NCI-H2196 (cell line): ENCODE measurements at regions not wholly inside any gene's neighbourhood (a gene's known extent, or its start where the extent isn't known, plus 50 kb on each side); places are given as distances from the start of the nearest gene placed in this dataset.

Source experiments
- DNase-seq: peaks from one replicate; lab custom pipeline; 2025; ENCODE audit not compliant: unreplicated experiment; lab: John Stamatoyannopoulos, UW

- no peak for DNase-seq
Measured at GRCh38 chr5:74956278-74956677, 90.1 kb upstream of the FAM169A start.

DNA sequence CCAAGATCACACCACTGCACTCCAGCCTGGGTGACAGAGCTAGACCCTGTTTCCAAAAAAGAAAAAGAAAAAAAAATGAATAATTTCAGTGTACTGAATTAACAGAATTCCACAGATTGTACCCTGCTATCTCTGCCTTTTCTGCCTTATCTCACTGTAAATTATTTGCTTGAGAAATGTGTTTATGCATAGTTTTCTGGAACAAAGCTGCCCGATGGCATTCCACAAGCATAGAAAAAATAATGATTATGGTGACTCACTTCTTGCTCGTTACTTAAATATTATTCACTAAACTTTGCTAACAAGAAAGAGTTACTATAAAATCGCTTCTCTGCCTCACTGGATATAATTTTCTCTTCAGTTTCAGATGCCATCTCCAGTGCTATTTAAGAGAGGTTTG lies 88.7 kb upstream of the FAM169A start:
- DNase-seq = no peak

GRCh38 chr5:74953937-74954720 lies 87.9 kb upstream of the FAM169A start:
- no peak for DNase-seq

DNA sequence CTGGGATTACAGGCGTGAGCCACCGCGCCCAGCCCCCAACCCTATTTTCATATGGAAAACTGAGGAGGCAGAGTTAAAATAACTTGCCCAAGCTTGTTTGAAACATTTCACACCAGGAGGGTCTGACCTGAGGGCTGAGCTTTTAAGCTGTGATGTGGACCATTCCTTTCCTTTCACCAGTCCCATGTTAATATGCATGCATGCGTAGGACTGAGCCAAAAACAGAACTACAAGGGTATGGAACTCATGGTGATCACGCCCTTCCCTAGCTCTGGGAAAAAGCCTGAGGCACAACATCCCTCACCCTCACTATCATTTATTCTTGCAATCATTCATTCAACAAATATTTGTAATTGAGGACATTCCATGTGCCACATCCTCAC lies 87.4 kb upstream of the FAM169A start:
- no peak for DNase-seq

GRCh38 chr5:74952406-74952805 lies 86.2 kb upstream of the FAM169A start:
- DNase-seq = no peak

GRCh38 chr5:74951865-74952264 lies 85.7 kb upstream of the FAM169A start:
- DNase-seq = no peak

- DNase-seq = no peak
Measured at GRCh38 chr5:74950836-74951515, 84.8 kb upstream of the FAM169A start.

- no peak for DNase-seq
Measured at GRCh38 chr5:74949976-74950375, 83.8 kb upstream of the FAM169A start.

DNA sequence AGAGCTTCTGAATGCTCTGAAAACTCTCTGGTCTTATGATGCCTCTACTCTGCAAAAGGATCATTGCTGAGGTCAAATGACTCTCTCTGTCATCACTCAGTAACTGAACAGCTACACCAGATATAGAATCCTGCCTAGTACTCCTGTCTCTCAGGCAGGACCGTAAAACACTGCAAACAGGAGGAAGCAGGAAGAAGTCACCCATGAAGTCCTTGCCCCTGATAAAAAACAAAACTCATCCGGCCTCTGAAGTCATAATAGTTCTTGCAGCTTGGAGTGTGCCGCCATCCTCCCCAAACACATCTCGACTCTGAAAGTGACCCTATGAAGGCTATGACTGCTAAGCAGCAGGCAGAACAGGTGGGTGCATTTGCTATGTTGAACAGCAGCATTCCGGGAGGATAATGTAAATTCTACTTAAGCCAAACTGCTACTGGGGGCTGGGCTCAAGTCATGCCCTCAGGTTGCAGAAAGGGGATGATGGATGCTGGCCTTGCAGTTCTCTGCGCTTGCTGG lies 81.9 kb upstream of the FAM169A start:
- no peak for DNase-seq

GRCh38 chr5:74946471-74946870 lies 80.3 kb upstream of the FAM169A start:
- no peak for DNase-seq

GRCh38 chr5:74945561-74946165 lies 79.5 kb upstream of the FAM169A start:
- DNase-seq = no peak

DNA sequence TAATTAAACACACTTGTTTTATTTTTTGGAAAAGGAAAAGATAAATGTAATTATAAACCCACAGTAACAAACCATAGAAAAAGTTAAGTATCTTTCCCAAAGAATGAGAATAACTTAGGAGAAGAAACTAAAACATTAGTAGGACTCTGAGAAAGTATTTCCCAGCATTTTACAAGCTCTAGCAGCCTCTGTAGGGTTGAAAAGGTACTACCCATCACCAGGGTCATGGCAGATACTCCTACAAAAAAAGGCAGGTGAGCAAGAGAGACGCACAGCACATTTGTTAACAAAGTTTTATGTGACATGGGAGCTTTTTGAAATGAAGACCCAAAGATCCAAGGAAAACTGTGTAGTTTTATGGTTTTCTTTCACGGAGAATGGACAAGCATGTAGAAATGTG lies 77.7 kb upstream of the FAM169A start:
- no peak for DNase-seq

DNA sequence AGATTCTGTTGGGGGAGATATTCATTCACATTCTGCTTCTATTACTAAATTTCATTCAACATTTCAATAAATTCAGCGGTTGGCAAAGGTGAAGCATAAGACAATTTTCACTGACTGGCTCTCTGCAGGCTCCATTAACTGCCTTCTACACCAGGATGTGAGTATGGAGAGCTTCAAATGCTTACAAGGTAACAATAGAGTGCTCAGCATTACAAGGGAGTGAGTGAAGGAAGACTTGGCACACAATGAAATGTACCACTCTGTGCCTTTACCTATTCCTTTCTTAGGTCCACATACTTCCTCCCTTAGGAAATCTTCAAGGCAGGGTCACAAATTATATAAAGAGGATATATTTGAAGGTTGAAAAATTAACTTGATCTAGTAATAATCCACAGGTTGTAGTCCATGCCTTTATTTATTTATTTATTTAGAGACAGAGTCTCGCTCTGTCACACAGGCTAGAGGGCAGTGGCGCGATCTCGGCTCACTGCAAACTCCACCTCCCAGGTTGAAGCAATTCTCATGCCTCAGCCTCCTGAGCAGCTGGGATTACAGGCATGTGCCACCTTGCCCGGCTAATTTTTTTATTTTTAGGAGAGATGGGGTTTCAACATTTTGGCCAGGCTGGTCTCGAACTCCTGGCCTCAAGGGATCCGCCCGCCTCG lies 76.6 kb upstream of the FAM169A start:
- no peak for DNase-seq

DNA sequence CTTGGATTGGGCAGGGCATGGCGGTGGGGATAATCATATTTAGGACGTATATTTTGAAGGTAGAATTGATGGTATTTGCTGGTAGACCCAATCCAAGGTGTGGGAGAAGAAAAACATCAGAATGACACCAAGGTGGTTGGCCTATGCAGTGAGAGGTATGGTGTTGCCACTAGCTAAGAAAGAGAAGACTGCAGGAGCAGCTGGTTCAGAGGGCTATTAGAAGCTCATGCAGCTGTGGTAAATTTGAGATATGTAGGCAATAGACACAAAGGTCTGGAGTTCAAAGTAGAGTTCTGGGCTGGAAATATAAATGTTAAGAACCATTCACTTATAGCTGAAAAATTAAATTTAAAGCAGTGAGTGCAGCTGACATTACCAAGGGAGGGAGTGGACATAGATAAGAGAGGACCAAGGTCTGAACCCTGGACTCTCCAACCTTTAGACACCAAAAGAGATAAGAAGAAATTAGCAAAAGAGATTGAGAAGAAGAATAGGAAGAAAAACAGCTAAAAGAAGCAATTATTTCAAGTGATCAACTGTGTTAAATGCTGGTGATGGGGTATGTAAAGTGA lies 74.7 kb upstream of the FAM169A start:
- no peak for DNase-seq

DNA sequence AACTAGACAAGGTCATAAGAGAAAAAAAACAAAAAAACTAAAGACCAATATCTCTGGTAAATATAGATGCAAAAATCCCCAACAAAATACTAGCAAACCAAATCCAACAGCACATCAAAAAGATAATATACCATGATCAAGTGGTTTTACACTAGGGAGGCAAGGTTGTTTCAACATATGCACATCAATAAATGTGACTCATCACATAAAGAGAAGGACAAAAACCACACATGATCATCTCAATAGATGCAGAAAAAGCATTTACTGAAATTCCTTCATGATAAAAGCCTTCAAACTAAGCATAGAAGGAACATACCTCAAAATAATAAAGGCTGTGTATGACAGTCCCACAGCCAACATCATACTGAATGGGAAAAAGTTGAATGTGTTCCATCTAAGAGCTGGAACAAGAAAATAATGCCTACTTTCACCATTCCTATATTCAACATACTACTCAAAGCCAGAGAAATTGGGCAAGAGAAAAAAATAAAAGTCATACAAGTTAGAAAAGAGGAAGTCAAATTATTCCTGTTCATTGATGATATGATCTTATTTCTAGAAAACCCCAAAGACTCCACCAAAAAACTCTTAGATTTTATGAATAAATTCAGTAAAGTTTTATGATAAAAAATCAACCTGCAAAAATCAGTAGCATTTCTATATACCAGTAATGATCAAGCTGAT lies 72.2 kb upstream of the FAM169A start:
- no peak for DNase-seq

DNA sequence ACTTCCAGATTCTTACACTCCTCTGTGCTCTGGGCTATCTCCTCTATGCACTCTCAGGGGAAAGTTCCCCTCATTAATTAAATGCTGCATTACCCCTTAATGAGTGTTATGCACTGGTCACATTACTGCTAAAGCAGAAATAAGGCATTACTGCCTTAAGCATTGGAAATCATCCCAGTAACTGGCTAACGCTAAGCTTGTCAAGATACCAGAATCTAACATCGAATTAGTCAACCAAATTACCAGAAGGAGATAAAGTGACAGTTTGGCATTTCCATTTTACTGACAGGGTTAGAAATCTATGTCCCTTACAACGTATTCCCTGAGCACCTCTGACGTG lies 69.5 kb upstream of the FAM169A start:
- no peak for DNase-seq

DNA sequence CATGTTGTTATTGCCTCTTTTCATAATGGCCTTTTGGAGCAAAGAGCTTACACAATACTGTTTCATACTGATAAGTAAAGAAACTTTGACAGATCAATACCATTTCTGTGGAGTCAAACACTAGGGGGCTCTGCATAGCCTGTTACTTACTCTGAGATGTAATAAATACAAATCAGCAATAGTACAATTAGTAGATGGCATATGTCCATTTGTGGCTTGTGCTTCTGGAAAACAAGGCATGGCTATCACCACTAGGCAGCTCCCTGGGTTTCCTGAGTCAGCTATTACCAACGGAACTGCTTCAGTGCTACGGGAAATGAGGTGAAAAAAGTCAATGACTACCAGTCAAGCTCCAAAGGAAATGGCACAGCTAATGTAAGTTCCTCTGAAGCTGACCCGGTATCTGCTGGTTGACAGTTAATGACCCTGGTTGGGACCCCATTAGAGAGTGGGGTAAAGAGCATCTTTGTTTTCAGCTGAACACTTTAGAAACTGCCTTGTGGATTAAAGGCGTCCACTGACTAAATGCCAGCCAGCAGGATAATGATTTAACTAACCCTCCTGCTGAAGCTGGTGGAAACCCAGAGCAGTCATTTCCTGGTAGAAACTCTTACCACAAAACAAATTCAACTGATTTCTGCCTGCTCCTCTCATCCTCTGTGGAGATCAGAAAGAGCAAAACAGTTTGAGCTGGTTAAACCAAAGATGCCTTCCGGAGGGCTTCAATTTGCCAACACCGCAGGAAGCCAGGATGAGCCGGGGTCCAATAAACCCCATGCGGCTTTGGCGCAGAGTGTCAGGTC lies 69.0 kb upstream of the FAM169A start:
- no peak for DNase-seq

DNA sequence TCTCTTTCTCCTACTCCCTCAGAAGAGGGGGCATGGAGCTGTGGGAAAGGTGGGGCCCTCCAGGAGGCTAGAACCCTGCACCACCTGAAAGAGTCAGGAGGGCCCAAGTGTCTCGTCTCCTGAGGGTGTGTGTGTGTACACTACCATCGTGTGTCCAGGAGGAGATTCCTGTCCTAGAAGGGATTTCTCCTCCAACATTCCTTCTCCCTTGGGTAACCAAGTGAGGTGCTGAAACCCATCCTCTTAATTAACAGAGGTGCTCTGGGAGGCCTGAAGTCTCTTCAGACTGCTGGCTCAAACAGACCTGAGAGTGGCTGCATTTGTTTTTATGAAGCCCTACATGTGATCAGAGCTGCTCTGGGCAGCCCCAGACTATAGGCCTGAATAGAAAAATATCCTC lies 61.1 kb upstream of the FAM169A start:
- no peak for DNase-seq

DNA sequence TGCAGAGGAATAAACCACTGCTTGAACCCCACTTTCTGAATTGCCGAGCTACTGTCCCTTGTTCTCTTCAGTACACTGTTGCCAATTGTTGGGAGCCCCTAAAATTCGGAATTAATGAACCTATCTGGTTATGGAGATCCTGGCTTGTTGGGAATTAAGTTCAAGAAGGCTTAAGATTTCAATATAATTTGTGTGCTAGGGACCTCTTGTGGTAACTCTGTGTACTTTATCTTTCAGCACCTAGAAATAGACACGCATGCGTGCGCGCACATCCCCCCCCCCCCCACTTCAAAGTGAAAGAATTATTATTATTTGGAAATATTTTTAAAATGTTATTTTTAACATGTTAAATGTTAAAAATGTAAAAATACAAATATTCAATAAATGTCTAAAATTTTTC lies 53.3 kb upstream of the FAM169A start:
- DNase-seq = peak; percentile 7

DNA sequence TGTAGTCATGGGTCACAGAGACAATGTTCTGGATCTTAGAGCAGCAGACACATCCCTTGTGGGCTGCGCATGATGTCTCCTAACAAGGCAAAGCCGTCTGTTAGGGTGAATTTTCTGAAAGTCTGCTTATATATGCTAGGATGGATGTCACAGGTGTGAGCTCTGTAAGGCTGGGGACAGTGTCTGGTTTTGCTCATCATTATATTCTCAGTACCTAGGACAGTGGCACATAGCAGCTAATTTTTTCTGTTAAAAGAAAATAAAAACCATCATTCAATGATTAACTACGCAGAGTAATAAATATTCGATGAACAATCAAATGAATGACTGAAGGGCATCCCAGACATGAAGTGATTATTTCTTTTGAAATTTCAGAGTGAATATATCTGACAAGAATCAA lies 52.9 kb upstream of the FAM169A start:
- DNase-seq = no peak
